Neural progenitor cell (in vitro differentiated cells): ENCODE measurements at regions not wholly inside any gene's neighbourhood (a gene's known extent, or its start where the extent isn't known, plus 50 kb on each side); places are given as distances from the start of the nearest gene placed in this dataset.

Experiments
- CTCF ChIP-seq: fragments of 200-600 bp; sonication (generic); IDR thresholded peaks from 2 replicates; pipeline ENCODE4 v1.5.1; 2017; ENCODE audit warnings: antibody characterized with exemption, mild to moderate bottlenecking
- EZH2 ChIP-seq: fragments of 200-600 bp; sonication (generic); IDR thresholded peaks from 2 replicates; pipeline ENCODE4 v1.6.1; 2017; ENCODE audit warnings: antibody characterized with exemption, mild to moderate bottlenecking, moderate library complexity

GRCh38 chr15:79601405-79602086, 169.4 kb downstream of the MINAR1 start:
- no peak for TF ChIP-seq CTCF
- TF ChIP-seq EZH2 = no peak
